Sigmoid colon (tissue), 4 donors: ENCODE measurements at regions not wholly inside any gene's neighbourhood (a gene's known extent, or its start where the extent isn't known, plus 50 kb on each side); places are given as distances from the start of the nearest gene placed in this dataset.

Experiments
- POLR2AphosphoS5 ChIP-seq, 4 donors: sonication (generic); formaldehyde crosslinking; IDR thresholded peaks; one replicate each; pipeline ENCODE4 v1.6.1; 2017; ENCODE audit warnings: antibody characterized with exemption in 4 of 4
- TF ChIP-seq, protein P1 (sequence below), 4 experiments: fragments of 450-650 bp in 3 of 4; fragments of 200-600 bp in 1 of 4; IDR thresholded peaks; one replicate each; pipeline ENCODE4 v1.5.1; 2016 to 2019; ENCODE audit warnings: antibody characterized with exemption in 4 of 4, mild to moderate bottlenecking in 3 of 4, moderate library complexity in 2 of 4

DNA sequence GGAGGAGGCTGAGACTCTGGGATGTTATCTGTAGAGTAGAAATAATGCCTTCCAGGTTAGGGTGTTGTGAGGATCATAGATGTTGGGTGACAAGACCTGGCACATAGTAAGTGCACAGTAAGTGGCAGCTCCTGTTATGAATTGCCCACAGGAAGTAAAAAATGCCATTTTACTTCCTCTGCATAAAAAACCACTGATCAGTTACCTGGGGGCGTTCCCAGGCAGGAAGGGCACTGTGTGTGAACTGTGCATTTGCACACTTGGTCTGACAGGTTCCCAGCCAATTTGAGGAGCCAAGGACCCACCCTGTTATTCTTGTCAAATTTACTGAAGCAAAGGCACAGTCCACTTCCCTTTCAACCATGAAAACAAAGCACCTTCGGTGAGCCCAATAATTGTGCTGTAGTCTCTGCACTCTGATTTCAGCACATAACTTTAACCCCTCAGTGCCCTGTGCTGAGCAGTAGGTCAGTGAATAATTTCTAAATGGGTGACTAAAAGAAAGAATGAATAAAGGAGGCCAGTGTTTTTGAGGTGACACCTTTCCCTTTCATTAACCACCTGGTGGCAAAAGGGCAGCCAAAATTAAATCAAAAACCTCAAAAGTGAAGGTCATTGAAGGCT lies 85.8 kb upstream of the ARHGEF3 start:
- TF ChIP-seq, protein P1, sequence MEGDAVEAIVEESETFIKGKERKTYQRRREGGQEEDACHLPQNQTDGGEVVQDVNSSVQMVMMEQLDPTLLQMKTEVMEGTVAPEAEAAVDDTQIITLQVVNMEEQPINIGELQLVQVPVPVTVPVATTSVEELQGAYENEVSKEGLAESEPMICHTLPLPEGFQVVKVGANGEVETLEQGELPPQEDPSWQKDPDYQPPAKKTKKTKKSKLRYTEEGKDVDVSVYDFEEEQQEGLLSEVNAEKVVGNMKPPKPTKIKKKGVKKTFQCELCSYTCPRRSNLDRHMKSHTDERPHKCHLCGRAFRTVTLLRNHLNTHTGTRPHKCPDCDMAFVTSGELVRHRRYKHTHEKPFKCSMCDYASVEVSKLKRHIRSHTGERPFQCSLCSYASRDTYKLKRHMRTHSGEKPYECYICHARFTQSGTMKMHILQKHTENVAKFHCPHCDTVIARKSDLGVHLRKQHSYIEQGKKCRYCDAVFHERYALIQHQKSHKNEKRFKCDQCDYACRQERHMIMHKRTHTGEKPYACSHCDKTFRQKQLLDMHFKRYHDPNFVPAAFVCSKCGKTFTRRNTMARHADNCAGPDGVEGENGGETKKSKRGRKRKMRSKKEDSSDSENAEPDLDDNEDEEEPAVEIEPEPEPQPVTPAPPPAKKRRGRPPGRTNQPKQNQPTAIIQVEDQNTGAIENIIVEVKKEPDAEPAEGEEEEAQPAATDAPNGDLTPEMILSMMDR (IDR thresholded peaks at IDR 0.05): no peak
- no peak for TF ChIP-seq POLR2AphosphoS5 (IDR thresholded peaks at IDR 0.05)
